ENCODE measurements at regions not wholly inside any gene's neighbourhood (a gene's known extent, or its start where the extent isn't known, plus 50 kb on each side); places are given as distances from the start of the nearest gene placed in this dataset.
A peak's percentile ranks its signal among the peaks of the same experiment; 100 is the strongest.
"Not testable (repeated sequence)": the region's sequence is repeated elsewhere in the genome, so short reads cannot be mapped to it uniquely, and the experiment has no call there.

GRCh38 chr3:197398286-197398878 is 100.0 kb upstream of the DLG1 start:
- intact Hi-C loops (cut with micrococcal nuclease): no loop called here
- ChIA-PET POLR2A (no interaction called here), CTCF (interaction anchor here (1.6 kb wide), 1 partner anchor 141 kb away, joined by 4 read pairs; no protein-coding TSS in a partner anchor)
- Mint-ChIP-seq H3K4me1 (ENCODE audit: low read depth) (peaks cover 19% of the 10 kb centered on the region), H3K9me3 (no peaks in the 10 kb centered on the region), H3K4me3 (no peak overlapping the region), H3K27me3 (peaks cover 9% of the 10 kb centered on the region), H3K36me3 (no peaks in the 10 kb centered on the region), H3K27ac (no peak overlapping the region)
- DNase-seq: peak; percentile 45

GRCh38 chr3:197397838-197398237 is 99.4 kb upstream of the DLG1 start:
- CTCF ChIA-PET: no interaction called here
- Mint-ChIP-seq H3K4me3 (no peak overlapping the region), H3K27me3 (peaks cover 14% of the 10 kb centered on the region), H3K36me3 (no peaks in the 10 kb centered on the region), H3K9me3 (no peaks in the 10 kb centered on the region), H3K4me1 (ENCODE audit: low read depth) (peaks cover 19% of the 10 kb centered on the region), H3K27ac (no peak overlapping the region)
- DNase-seq: no peak
- intact Hi-C loops (cut with micrococcal nuclease): no loop called here
- POLR2A ChIA-PET: no interaction called here

GRCh38 chr3:197394464-197395321 is 96.3 kb upstream of the DLG1 start:
- ChIA-PET CTCF (interaction anchor here (0.8 to 1.3 kb wide), 6 partner anchors 33 to 425 kb away, joined by 3 to 5 read pairs (median 3); no protein-coding TSS in a partner anchor), POLR2A (interaction anchor here (0.6 to 1.7 kb wide), 3 partner anchors 33 to 116 kb away, joined by 3 to 4 read pairs (median 3); no protein-coding TSS in a partner anchor)
- Mint-ChIP-seq H3K27me3 (peaks cover 22% of the 10 kb centered on the region), H3K36me3 (no peaks in the 10 kb centered on the region), H3K4me3 (no peak overlapping the region), H3K9me3 (no peaks in the 10 kb centered on the region), H3K27ac (no peak overlapping the region), H3K4me1 (ENCODE audit: low read depth) (peaks cover 19% of the 10 kb centered on the region)
- intact Hi-C loops (cut with micrococcal nuclease): no loop called here
- peak; percentile 84 for DNase-seq

GRCh38 chr3:197394126-197394463 is 95.7 kb upstream of the DLG1 start:
- CTCF ChIA-PET: interaction anchor here (0.8 to 1.3 kb wide), 5 partner anchors 34 to 424 kb away, joined by 3 read pairs; no protein-coding TSS in a partner anchor
- H3K36me3 Mint-ChIP-seq; DNase-seq; H3K9me3 Mint-ChIP-seq; intact Hi-C loops (cut with micrococcal nuclease); H3K4me3 Mint-ChIP-seq; H3K27ac Mint-ChIP-seq: not testable (repeated sequence)
- H3K27me3 Mint-ChIP-seq: peaks cover 22% of the 10 kb centered on the region
- peaks cover 19% of the 10 kb centered on the region for H3K4me1 Mint-ChIP-seq (ENCODE audit: low read depth)
- POLR2A ChIA-PET: interaction anchor here (1.1 to 1.7 kb wide), 2 partner anchors 34 to 88 kb away, joined by 3 to 4 read pairs; no protein-coding TSS in a partner anchor

GRCh38 chr3:197393711-197394110 is 95.3 kb upstream of the DLG1 start:
- intact Hi-C loops (cut with micrococcal nuclease): no loop called here
- peaks cover 18% of the 10 kb centered on the region for H3K4me1 Mint-ChIP-seq (ENCODE audit: low read depth)
- POLR2A ChIA-PET: interaction anchor here (1.7 kb wide), 1 partner anchor 34 kb away, joined by 4 read pairs; no protein-coding TSS in a partner anchor
- H3K27ac Mint-ChIP-seq: no peak overlapping the region
- H3K27me3 Mint-ChIP-seq: peaks cover 22% of the 10 kb centered on the region
- H3K4me3 Mint-ChIP-seq: no peak overlapping the region
- no peaks in the 10 kb centered on the region for H3K36me3 Mint-ChIP-seq
- CTCF ChIA-PET: interaction anchor here (0.8 to 1.3 kb wide), 2 partner anchors 34 to 108 kb away, joined by 3 read pairs; no protein-coding TSS in a partner anchor
- no peaks in the 10 kb centered on the region for H3K9me3 Mint-ChIP-seq
- DNase-seq: no peak

- Mint-ChIP-seq H3K4me3 (no peak overlapping the region), H3K4me1 (ENCODE audit: low read depth) (peaks cover 12% of the 10 kb centered on the region), H3K9me3 (no peaks in the 10 kb centered on the region), H3K36me3 (no peaks in the 10 kb centered on the region), H3K27ac (no peak overlapping the region), H3K27me3 (peaks cover 22% of the 10 kb centered on the region)
- intact Hi-C loops (cut with micrococcal nuclease): no loop called here
- ChIA-PET POLR2A (no interaction called here), CTCF (no interaction called here)
- DNase-seq: no peak
These were observed 94.5 kb upstream of the DLG1 start for GRCh38 chr3:197392961-197393360.

- no peak for DNase-seq
- Mint-ChIP-seq H3K9me3 (no peaks in the 10 kb centered on the region), H3K27ac (no peak overlapping the region), H3K4me1 (ENCODE audit: low read depth) (no peaks in the 10 kb centered on the region), H3K27me3 (peaks cover 8% of the 10 kb centered on the region), H3K36me3 (no peaks in the 10 kb centered on the region), H3K4me3 (no peak overlapping the region)
- intact Hi-C loops (cut with micrococcal nuclease): no loop called here
- POLR2A ChIA-PET: no interaction called here
- CTCF ChIA-PET: interaction anchor here (1.5 kb wide), 1 partner anchor 125 kb away, joined by 5 read pairs; no protein-coding TSS in a partner anchor
These were observed 83.0 kb upstream of the DLG1 start for GRCh38 chr3:197381371-197381770.

- no peak overlapping the region for H3K4me3 Mint-ChIP-seq
- ChIA-PET CTCF (interaction anchor here (1.5 kb wide), 1 partner anchor 124 kb away, joined by 5 read pairs; no protein-coding TSS in a partner anchor), POLR2A (no interaction called here)
- no peak overlapping the region for H3K27ac Mint-ChIP-seq
- no peaks in the 10 kb centered on the region for H3K4me1 Mint-ChIP-seq (ENCODE audit: low read depth)
- no peaks in the 10 kb centered on the region for H3K36me3 Mint-ChIP-seq
- H3K9me3 Mint-ChIP-seq: no peaks in the 10 kb centered on the region
- intact Hi-C loops (cut with micrococcal nuclease): no loop called here
- no peak for DNase-seq
- peaks cover 8% of the 10 kb centered on the region for H3K27me3 Mint-ChIP-seq
These were observed 82.4 kb upstream of the DLG1 start for GRCh38 chr3:197380786-197381185.

GRCh38 chr3:197378985-197379718 is 80.7 kb upstream of the DLG1 start:
- Mint-ChIP-seq H3K36me3 (no peaks in the 10 kb centered on the region), H3K9me3 (no peaks in the 10 kb centered on the region), H3K4me3 (no peak overlapping the region), H3K27me3 (peaks cover 8% of the 10 kb centered on the region), H3K27ac (no peak overlapping the region), H3K4me1 (ENCODE audit: low read depth) (no peaks in the 10 kb centered on the region)
- CTCF ChIA-PET: interaction anchor here (1.7 kb wide), 1 partner anchor 121 kb away, joined by 4 read pairs; no protein-coding TSS in a partner anchor
- POLR2A ChIA-PET: no interaction called here
- intact Hi-C loops (cut with micrococcal nuclease): no loop called here
- DNase-seq: no peak

- Mint-ChIP-seq H3K4me3 (no peak overlapping the region), H3K4me1 (ENCODE audit: low read depth) (no peaks in the 10 kb centered on the region), H3K9me3 (no peaks in the 10 kb centered on the region), H3K27me3 (peaks cover 11% of the 10 kb centered on the region), H3K36me3 (no peaks in the 10 kb centered on the region), H3K27ac (no peak overlapping the region)
- ChIA-PET POLR2A (no interaction called here), CTCF (no interaction called here)
- intact Hi-C loops (cut with micrococcal nuclease): no loop called here
- DNase-seq: no peak
These were observed 78.5 kb upstream of the DLG1 start for GRCh38 chr3:197376735-197377555.

- H3K27ac Mint-ChIP-seq: no peak overlapping the region
- intact Hi-C loops (cut with micrococcal nuclease): no loop called here
- H3K27me3 Mint-ChIP-seq: peaks cover 11% of the 10 kb centered on the region
- no peak overlapping the region for H3K4me3 Mint-ChIP-seq
- no peaks in the 10 kb centered on the region for H3K36me3 Mint-ChIP-seq
- POLR2A ChIA-PET: no interaction called here
- no peaks in the 10 kb centered on the region for H3K4me1 Mint-ChIP-seq (ENCODE audit: low read depth)
- DNase-seq: no peak
- CTCF ChIA-PET: interaction anchor here (2.1 kb wide), 1 partner anchor 119 kb away, joined by 5 read pairs; no protein-coding TSS in a partner anchor
- no peaks in the 10 kb centered on the region for H3K9me3 Mint-ChIP-seq
These were observed 77.6 kb upstream of the DLG1 start for GRCh38 chr3:197376020-197376419.
